ENCODE measurements at regions not wholly inside any gene's neighbourhood (a gene's known extent, or its start where the extent isn't known, plus 50 kb on each side); places are given as distances from the start of the nearest gene placed in this dataset.

DNA sequence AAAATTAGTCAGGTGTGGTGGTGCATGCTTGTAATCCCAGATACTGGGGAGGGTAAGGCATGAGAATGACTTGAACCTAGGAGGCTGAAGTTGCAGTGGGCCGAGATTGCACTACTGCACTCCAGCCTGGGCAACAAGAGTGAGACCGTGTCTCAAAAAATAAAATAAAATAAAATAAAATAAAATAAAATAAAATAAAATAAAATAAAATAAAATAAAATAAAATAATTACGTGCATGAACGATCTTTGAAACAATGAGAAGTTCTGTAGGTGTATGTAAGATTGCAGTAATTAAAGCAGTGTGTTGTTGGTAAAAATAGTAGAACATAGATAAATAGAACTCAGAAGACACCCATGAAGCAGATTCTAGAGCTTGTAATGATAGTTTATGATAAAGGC, 348.5 kb downstream of the ANKRD30A start:
- no peaks in the 10 kb centered on the region for H3K9me3 ChIP-seq (ENCODE audit: insufficient read depth, low read length)
- no peak overlapping the region for H3K4me2 ChIP-seq (ENCODE audit: low read length)
- H3K27me3 ChIP-seq (ENCODE audit: low read depth, low read length), result no peaks in the 10 kb centered on the region
- TF ChIP-seq, protein P1, sequence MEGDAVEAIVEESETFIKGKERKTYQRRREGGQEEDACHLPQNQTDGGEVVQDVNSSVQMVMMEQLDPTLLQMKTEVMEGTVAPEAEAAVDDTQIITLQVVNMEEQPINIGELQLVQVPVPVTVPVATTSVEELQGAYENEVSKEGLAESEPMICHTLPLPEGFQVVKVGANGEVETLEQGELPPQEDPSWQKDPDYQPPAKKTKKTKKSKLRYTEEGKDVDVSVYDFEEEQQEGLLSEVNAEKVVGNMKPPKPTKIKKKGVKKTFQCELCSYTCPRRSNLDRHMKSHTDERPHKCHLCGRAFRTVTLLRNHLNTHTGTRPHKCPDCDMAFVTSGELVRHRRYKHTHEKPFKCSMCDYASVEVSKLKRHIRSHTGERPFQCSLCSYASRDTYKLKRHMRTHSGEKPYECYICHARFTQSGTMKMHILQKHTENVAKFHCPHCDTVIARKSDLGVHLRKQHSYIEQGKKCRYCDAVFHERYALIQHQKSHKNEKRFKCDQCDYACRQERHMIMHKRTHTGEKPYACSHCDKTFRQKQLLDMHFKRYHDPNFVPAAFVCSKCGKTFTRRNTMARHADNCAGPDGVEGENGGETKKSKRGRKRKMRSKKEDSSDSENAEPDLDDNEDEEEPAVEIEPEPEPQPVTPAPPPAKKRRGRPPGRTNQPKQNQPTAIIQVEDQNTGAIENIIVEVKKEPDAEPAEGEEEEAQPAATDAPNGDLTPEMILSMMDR (IDR thresholded peaks at IDR 0.05; ENCODE audit: low read depth, low read length), result no peak
- TF ChIP-seq EZH2phosphoT487 (IDR thresholded peaks at IDR 0.05; ENCODE audit: low read depth), result no peak
- H3K27ac ChIP-seq (ENCODE audit: low read length), result no peak overlapping the region
- H2AFZ ChIP-seq (ENCODE audit: low read depth, low read length), result no peak overlapping the region
- H4K20me1 ChIP-seq (ENCODE audit: insufficient read depth, low read length), result no peaks in the 10 kb centered on the region
- no peaks in the 10 kb centered on the region for H3K79me2 ChIP-seq (ENCODE audit: low read length)
- no peaks in the 10 kb centered on the region for H3K36me3 ChIP-seq (replicated peaks; ENCODE audit: low read depth, low read length)
- H3K4me1 ChIP-seq (ENCODE audit: low read length), result no peaks in the 10 kb centered on the region
- H3K9ac ChIP-seq (ENCODE audit: low read length), result no peak overlapping the region
- H3K4me3 ChIP-seq (ENCODE audit: low read length), result no peak overlapping the region

DNA sequence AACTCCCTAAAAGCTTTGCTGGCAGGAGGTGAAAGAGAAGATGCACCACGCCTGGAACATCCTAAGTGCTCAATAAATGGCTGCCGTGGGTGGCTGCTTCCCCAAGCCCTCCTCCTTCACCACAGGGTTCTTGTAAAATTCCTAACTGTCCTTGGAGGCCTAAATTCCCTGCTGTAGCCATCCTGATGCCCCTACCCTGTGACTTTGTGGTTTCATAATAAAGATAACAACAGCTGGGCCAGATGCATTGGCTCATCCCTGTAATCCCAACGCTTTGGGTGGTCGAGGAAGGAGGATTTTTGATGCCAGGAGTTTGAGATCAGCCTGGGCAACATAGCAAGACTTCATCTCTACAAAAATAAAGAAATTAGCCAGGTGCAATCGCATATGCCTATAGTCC, 341.8 kb downstream of the ANKRD30A start:
- no peaks in the 10 kb centered on the region for H3K27me3 ChIP-seq (ENCODE audit: low read depth, low read length)
- H3K4me3 ChIP-seq (ENCODE audit: low read length), result no peak overlapping the region
- H4K20me1 ChIP-seq (ENCODE audit: insufficient read depth, low read length), result no peaks in the 10 kb centered on the region
- H3K27ac ChIP-seq (ENCODE audit: low read length), result no peak overlapping the region
- TF ChIP-seq, protein P1 (IDR thresholded peaks at IDR 0.05; ENCODE audit: low read depth, low read length), result no peak
- TF ChIP-seq EZH2phosphoT487 (IDR thresholded peaks at IDR 0.05; ENCODE audit: low read depth), result no peak
- H3K9me3 ChIP-seq (ENCODE audit: insufficient read depth, low read length), result no peaks in the 10 kb centered on the region
- no peaks in the 10 kb centered on the region for H3K79me2 ChIP-seq (ENCODE audit: low read length)
- no peaks in the 10 kb centered on the region for H3K4me1 ChIP-seq (ENCODE audit: low read length)
- H3K4me2 ChIP-seq (ENCODE audit: low read length), result no peak overlapping the region
- no peak overlapping the region for H2AFZ ChIP-seq (ENCODE audit: low read depth, low read length)
- no peaks in the 10 kb centered on the region for H3K36me3 ChIP-seq (replicated peaks; ENCODE audit: low read depth, low read length)
- H3K9ac ChIP-seq (ENCODE audit: low read length), result no peak overlapping the region

DNA sequence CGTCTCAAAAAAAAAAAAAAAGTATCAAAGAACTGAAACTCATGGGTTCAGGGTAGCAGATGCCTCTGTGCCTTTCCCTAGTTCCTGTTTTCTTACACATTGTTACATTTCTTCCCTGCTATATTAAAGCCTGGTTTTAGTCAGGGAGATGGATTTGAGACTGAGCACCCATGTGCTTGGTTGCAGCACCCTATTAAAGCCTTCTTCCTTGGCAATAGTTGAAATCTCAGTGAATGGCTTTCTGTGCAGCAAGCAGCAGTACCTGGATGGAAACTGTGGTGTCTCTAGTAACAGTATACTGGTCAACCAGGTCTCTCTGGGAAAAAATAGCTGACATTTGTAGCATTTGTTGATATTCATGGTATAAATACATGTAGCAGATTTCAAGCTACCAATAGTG, 331.1 kb downstream of the ANKRD30A start:
- Histone ChIP-seq H4K20me1 (ENCODE audit: insufficient read depth, low read length) (no peaks in the 10 kb centered on the region), H3K9me3 (ENCODE audit: insufficient read depth, low read length) (peaks cover 6% of the 10 kb centered on the region; the same call in 1 of the 2 replicates), H3K4me1 (ENCODE audit: low read length) (no peaks in the 10 kb centered on the region), H2AFZ (ENCODE audit: low read depth, low read length) (no peak overlapping the region), H3K27ac (ENCODE audit: low read length) (no peak overlapping the region), H3K4me2 (ENCODE audit: low read length) (no peak overlapping the region), H3K9ac (ENCODE audit: low read length) (no peak overlapping the region), H3K79me2 (ENCODE audit: low read length) (no peaks in the 10 kb centered on the region), H3K4me3 (ENCODE audit: low read length) (no peak overlapping the region), H3K27me3 (ENCODE audit: low read depth, low read length) (no peaks in the 10 kb centered on the region), H3K36me3 (replicated peaks; ENCODE audit: low read depth, low read length) (no peaks in the 10 kb centered on the region)
- TF ChIP-seq, protein P1 (IDR thresholded peaks at IDR 0.05; ENCODE audit: low read depth, low read length), result no peak
- TF ChIP-seq EZH2phosphoT487 (IDR thresholded peaks at IDR 0.05; ENCODE audit: low read depth), result no peak

DNA sequence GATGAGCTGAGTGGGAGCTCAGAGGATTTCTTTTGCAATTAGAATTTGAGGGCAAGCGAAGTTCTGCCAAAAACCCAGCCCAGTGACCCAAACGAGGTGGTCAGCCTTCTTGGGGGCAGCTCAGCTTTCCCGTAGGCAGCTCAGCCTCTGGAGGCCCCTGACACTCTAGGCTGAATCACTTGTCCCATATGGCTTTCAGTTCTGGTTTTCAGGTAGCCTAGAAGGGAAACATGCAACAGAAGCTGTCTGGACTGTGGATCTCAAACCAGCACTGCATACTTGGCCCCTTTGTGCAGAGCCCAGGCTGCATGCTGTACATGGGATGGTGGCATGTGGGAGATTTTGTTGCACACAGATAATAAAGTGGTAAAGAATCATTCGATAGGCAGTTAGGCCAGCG, 322.8 kb downstream of the ANKRD30A start:
- Histone ChIP-seq H3K4me1 (ENCODE audit: low read length) (peaks cover 12% of the 10 kb centered on the region), H3K27ac (ENCODE audit: low read length) (no peak overlapping the region), H3K9ac (ENCODE audit: low read length) (no peak overlapping the region), H3K79me2 (ENCODE audit: low read length) (no peaks in the 10 kb centered on the region), H2AFZ (ENCODE audit: low read depth, low read length) (no peak overlapping the region), H3K4me2 (ENCODE audit: low read length) (no peak overlapping the region), H4K20me1 (ENCODE audit: insufficient read depth, low read length) (no peaks in the 10 kb centered on the region), H3K27me3 (ENCODE audit: low read depth, low read length) (no peaks in the 10 kb centered on the region), H3K36me3 (replicated peaks; ENCODE audit: low read depth, low read length) (no peaks in the 10 kb centered on the region), H3K9me3 (ENCODE audit: insufficient read depth, low read length) (no peaks in the 10 kb centered on the region), H3K4me3 (ENCODE audit: low read length) (no peak overlapping the region)
- TF ChIP-seq, protein P1 (IDR thresholded peaks at IDR 0.05; ENCODE audit: low read depth, low read length), result no peak
- no peak for TF ChIP-seq EZH2phosphoT487 (IDR thresholded peaks at IDR 0.05; ENCODE audit: low read depth)

Measured in OCI-LY3 (cell line).